PC-3 (cell line): ENCODE measurements at regions not wholly inside any gene's neighbourhood (a gene's known extent, or its start where the extent isn't known, plus 50 kb on each side); places are given as distances from the start of the nearest gene placed in this dataset.

Source experiments
- ATAC-seq: fragments of 200-7000 bp; cut with Tn5 transposase; 2 replicates; pipeline ENCODE4 v1.9.1; 2020; ENCODE audit warnings: mild to moderate bottlenecking, moderate library complexity
- BruUV-seq: library from RNA; stranded (reverse); fragments of 400-500 nt; replicated peaks from 2 replicates; lab custom pipeline; 2021; lab: Mats Ljungman, UMichigan
- CTCF ChIA-PET: fragments of 300-600 bp; sonication (Branson Sonifier 250); formaldehyde crosslinking; loops from one replicate; lab custom pipeline; 2022; ENCODE audit warnings: antibody characterized with exemption; lab: Charles Lee
- POLR2A ChIA-PET: fragments of 300-600 bp; sonication (Branson Sonifier 250); formaldehyde crosslinking; loops from one replicate; lab custom pipeline; 2022; ENCODE audit warnings: antibody characterized with exemption; ENCODE audit not compliant: unreplicated experiment; lab: Charles Lee
- DNase-seq: peaks from one replicate; pipeline ENCODE4 v3.0.0-alpha.2; 2015
- H2AFZ ChIP-seq: fragments of 300-600 bp; sonication (generic); 2 replicates; pipeline ENCODE4 v1.6.0; 2016; ENCODE audit warnings: antibody characterized with exemption, low read length
- H3F3A ChIP-seq: fragments of 300-600 bp; sonication (generic); one replicate; pipeline ENCODE4 v1.6.0; 2017; ENCODE audit warnings: antibody characterized with exemption, low read length, control low read depth, mild to moderate bottlenecking; ENCODE audit not compliant: unreplicated experiment
- H3K27ac ChIP-seq: fragments of 300-600 bp; sonication (generic); 2 replicates; pipeline ENCODE4 v1.5.1; 2016; ENCODE audit warnings: mild to moderate bottlenecking, low read length
- H3K27me3 ChIP-seq: fragments of 300-600 bp; sonication (generic); 2 replicates; pipeline ENCODE4 v1.6.1; 2016; ENCODE audit warnings: low read length, mixed read lengths
- H3K36me3 ChIP-seq: fragments of 300-600 bp; sonication (generic); 2 replicates; pipeline ENCODE4 v1.6.1; 2016; ENCODE audit warnings: low read depth, mixed run types, low read length, mixed read lengths
- H3K4me1 ChIP-seq: fragments of 300-600 bp; sonication (generic); 2 replicates; pipeline ENCODE4 v1.5.1; 2016; ENCODE audit warnings: low read length; ENCODE audit not compliant: insufficient read depth
- H3K4me2 ChIP-seq: fragments of 300-600 bp; sonication (generic); 2 replicates; pipeline ENCODE4 v1.6.0; 2016; ENCODE audit warnings: low read length
- H3K4me3 ChIP-seq: fragments of 300-600 bp; sonication (generic); 2 replicates; pipeline ENCODE4 v1.5.1; 2016; ENCODE audit warnings: mild to moderate bottlenecking, low read length, mixed read lengths
- H3K79me2 ChIP-seq: fragments of 300-600 bp; sonication (generic); 2 replicates; pipeline ENCODE4 v1.6.1; 2017; ENCODE audit warnings: low read length, mixed read lengths
- H3K9ac ChIP-seq: fragments of 300-600 bp; sonication (generic); 2 replicates; pipeline ENCODE4 v1.6.0; 2016; ENCODE audit warnings: mild to moderate bottlenecking, low read length
- H3K9me2 ChIP-seq: fragments of 300-600 bp; sonication (generic); replicated peaks from 2 replicates; pipeline ENCODE4 v1.6.1; 2016; ENCODE audit warnings: mixed run types, low read length, mixed read lengths
- H3K9me3 ChIP-seq: fragments of 300-600 bp; sonication (generic); 2 replicates; pipeline ENCODE4 v1.6.1; 2016; ENCODE audit warnings: low read length, mixed read lengths
- H4K20me1 ChIP-seq: fragments of 300-600 bp; sonication (generic); 2 replicates; pipeline ENCODE4 v1.6.1; 2016; ENCODE audit warnings: low read length, mixed read lengths
- EZH2 ChIP-seq: fragments of 300-600 bp; sonication (generic); IDR thresholded peaks from one replicate; pipeline ENCODE4 v1.6.1; 2017; ENCODE audit warnings: antibody characterized with exemption, mild to moderate bottlenecking, low read length; ENCODE audit not compliant: unreplicated experiment
- EZH2phosphoT487 ChIP-seq: fragments of 300-600 bp; sonication (generic); IDR thresholded peaks from 2 replicates; pipeline ENCODE4 v1.6.1; 2018; ENCODE audit warnings: mild to moderate bottlenecking, antibody characterized with exemption, low read length, borderline replicate concordance
- intact Hi-C: fragments of 100-400 bp; cut with micrococcal nuclease; formaldehyde crosslinking; loops from 2 replicates; pipeline ENCODE4 v1.9.0; 2023
- TF ChIP-seq, protein P1 (sequence below): fragments of 300-600 bp; sonication (generic); conservative IDR thresholded peaks from 2 replicates; pipeline ENCODE4 v1.5.1; 2017; ENCODE audit warnings: antibody characterized with exemption, low read depth, mild to moderate bottlenecking, low read length

DNA sequence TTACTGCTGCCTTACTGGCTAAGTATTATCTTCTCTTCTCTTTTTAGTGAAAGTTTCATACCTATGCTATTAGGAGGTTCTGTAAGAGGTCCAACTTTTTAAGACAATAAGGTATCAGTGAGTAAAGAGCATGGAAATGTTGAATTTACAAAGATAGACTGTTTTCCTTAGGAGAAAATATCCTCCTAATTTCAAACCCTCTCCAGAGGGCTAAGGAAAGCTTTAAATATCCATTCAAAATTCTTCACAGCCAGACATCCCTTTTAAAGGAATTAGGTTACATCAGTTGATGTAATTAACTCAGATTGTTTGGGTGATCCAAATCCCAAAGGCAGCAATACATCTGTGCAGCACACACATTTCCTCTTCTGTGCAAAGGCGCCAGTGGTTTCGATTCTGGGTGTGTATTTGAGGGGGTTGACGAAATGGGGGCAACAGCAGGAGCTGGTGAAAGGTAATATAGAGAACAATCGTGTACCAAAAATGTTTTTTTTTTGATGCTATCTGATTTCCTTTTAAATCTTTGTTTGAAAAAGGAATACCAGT lies 273.8 kb upstream of the RPS23 start:
- DNase-seq (no peak), ATAC-seq (no peak)
- Histone ChIP-seq H3K9me3 (no peaks in the 10 kb centered on the region), H3K9ac (no peak overlapping the region), H3K4me1 (peaks cover 10% of the 10 kb centered on the region), H3K36me3 (no peaks in the 10 kb centered on the region), H3K79me2 (no peaks in the 10 kb centered on the region), H3K27ac (no peak overlapping the region), H3K9me2 (no peaks in the 10 kb centered on the region), H3K4me3 (no peak overlapping the region), H3K27me3 (no peaks in the 10 kb centered on the region), H3K4me2 (no peak overlapping the region), H3F3A (no peaks in the 10 kb centered on the region), H4K20me1 (no peaks in the 10 kb centered on the region), H2AFZ (no peak overlapping the region)
- CTCF ChIA-PET, result no interaction called here
- TF ChIP-seq EZH2, result no peak
- no peak for TF ChIP-seq EZH2phosphoT487
- TF ChIP-seq, protein P1, sequence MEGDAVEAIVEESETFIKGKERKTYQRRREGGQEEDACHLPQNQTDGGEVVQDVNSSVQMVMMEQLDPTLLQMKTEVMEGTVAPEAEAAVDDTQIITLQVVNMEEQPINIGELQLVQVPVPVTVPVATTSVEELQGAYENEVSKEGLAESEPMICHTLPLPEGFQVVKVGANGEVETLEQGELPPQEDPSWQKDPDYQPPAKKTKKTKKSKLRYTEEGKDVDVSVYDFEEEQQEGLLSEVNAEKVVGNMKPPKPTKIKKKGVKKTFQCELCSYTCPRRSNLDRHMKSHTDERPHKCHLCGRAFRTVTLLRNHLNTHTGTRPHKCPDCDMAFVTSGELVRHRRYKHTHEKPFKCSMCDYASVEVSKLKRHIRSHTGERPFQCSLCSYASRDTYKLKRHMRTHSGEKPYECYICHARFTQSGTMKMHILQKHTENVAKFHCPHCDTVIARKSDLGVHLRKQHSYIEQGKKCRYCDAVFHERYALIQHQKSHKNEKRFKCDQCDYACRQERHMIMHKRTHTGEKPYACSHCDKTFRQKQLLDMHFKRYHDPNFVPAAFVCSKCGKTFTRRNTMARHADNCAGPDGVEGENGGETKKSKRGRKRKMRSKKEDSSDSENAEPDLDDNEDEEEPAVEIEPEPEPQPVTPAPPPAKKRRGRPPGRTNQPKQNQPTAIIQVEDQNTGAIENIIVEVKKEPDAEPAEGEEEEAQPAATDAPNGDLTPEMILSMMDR, result no peak
- POLR2A ChIA-PET, result no interaction called here
- intact Hi-C loops, result no loop called here
- no TSS peak for BruUV-seq

DNA sequence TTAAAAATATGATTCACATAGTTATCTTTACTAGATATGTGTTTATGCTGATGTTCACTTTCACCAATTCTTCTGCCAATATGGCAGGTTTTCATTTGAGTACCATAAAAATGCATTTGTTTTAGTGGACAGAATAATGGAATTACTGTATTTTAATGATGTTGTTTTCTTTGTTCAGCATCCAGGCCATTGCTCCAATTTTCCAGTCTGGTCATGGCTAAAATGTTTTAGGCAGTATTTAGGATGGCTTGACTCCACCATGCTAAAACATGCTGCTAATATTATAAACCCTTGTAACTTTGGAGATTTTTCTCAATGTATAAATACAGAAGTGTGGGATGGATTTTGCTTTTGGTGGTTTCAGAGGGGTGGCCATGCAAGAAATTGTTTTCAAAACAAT lies 273.0 kb upstream of the RPS23 start:
- Histone ChIP-seq H3K4me1 (peaks cover 10% of the 10 kb centered on the region), H3K79me2 (no peaks in the 10 kb centered on the region), H2AFZ (no peak overlapping the region), H3K9me3 (no peaks in the 10 kb centered on the region), H3K9ac (no peak overlapping the region), H3K4me3 (no peak overlapping the region), H4K20me1 (no peaks in the 10 kb centered on the region), H3F3A (no peaks in the 10 kb centered on the region), H3K4me2 (no peak overlapping the region), H3K27ac (no peak overlapping the region), H3K27me3 (no peaks in the 10 kb centered on the region), H3K36me3 (no peaks in the 10 kb centered on the region), H3K9me2 (no peaks in the 10 kb centered on the region)
- CTCF ChIA-PET, result no interaction called here
- no TSS peak for BruUV-seq
- POLR2A ChIA-PET, result no interaction called here
- no peak for ATAC-seq
- intact Hi-C loops, result no loop called here
- DNase-seq, result no peak
- TF ChIP-seq, protein P1, result no peak
- no peak for TF ChIP-seq EZH2phosphoT487
- no peak for TF ChIP-seq EZH2

DNA sequence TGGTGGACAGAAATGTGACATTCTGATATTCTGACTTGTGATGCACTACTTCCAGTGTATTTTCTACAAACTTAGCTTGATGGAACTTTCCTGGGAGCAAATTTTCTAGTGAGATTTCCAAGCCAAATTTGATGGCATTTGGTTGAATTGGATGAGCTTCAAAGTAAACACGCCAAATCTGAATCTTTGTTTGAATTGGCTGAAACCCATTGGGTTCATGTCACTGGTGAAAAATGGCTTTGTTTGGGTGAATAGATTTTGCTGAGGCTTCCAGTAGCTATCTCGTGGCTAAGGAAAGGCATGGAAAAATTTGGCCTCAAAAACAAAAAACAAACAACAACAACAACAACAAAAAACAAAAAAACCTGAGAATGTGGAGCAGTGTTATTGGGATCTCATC lies 271.1 kb upstream of the RPS23 start:
- Histone ChIP-seq H3K27me3 (no peaks in the 10 kb centered on the region), H3K27ac (no peak overlapping the region), H3K9me3 (no peaks in the 10 kb centered on the region), H4K20me1 (no peaks in the 10 kb centered on the region), H3K4me2 (no peak overlapping the region), H3K9ac (no peak overlapping the region), H3K4me1 (peaks cover 10% of the 10 kb centered on the region), H3K36me3 (no peaks in the 10 kb centered on the region), H3F3A (no peaks in the 10 kb centered on the region), H3K9me2 (no peaks in the 10 kb centered on the region), H3K4me3 (no peak overlapping the region), H3K79me2 (no peaks in the 10 kb centered on the region), H2AFZ (no peak overlapping the region)
- intact Hi-C loops, result no loop called here
- no peak for TF ChIP-seq EZH2phosphoT487
- no peak for TF ChIP-seq EZH2
- TF ChIP-seq, protein P1, result no peak
- ATAC-seq (no peak), DNase-seq (peak; percentile 51)
- BruUV-seq, result no TSS peak
- CTCF ChIA-PET, result no interaction called here
- POLR2A ChIA-PET, result no interaction called here
